SK-N-SH (cell line): ENCODE measurements at regions not wholly inside any gene's neighbourhood (a gene's known extent, or its start where the extent isn't known, plus 50 kb on each side); places are given as distances from the start of the nearest gene placed in this dataset.

Experiments
- CTCF ChIA-PET: fragments of 300-600, 350-600 bp; formaldehyde crosslinking; extraction: SDS; loops from one replicate; lab custom pipeline; 2021; lab: Yijun Ruan, JAX
- POLR2A ChIA-PET: fragments of 350-600 bp; sonication (Branson Sonifier 250); formaldehyde crosslinking; extraction: SDS; loops from one replicate; lab custom pipeline; 2020; ENCODE audit warnings: antibody characterized with exemption, inconsistent platforms; lab: Yijun Ruan, JAX
- DNase-seq: peaks from one replicate; pipeline ENCODE4 v3.0.0; 2012
- H2AFZ ChIP-seq: fragments of 200-600 bp; sonication (generic); 2 replicates; pipeline ENCODE4 v1.8.1; 2016; ENCODE audit warnings: antibody characterized with exemption, mild to moderate bottlenecking, low read depth
- H3F3A ChIP-seq: fragments of 200-600 bp; sonication (generic); replicated peaks from 2 replicates; pipeline ENCODE3; 2016; ENCODE audit warnings: antibody characterized with exemption, mild to moderate bottlenecking; ENCODE audit not compliant: insufficient read depth
- H3K27ac ChIP-seq, 2 experiments: fragments of 200-500 bp in 1 of 2; fragments of 200-600 bp in 1 of 2; sonication (Bioruptor generic) in 1 of 2; sonication (generic), shearing (Covaris generic) in 1 of 2; 2 replicates each; pipeline versions ENCODE4 v1.5.1 to v1.6.1; 2014 to 2016; ENCODE audit warnings: low read depth in 2 of 2, inconsistent platforms in 1 of 2, low read length in 1 of 2, mild to moderate bottlenecking in 1 of 2, mixed read lengths in 1 of 2
- H3K27me3 ChIP-seq: fragments of 200-600 bp; sonication (generic), shearing (Covaris generic); 2 replicates; pipeline ENCODE4 v1.6.1; 2016; ENCODE audit warnings: mixed run types; ENCODE audit not compliant: insufficient read depth
- H3K36me3 ChIP-seq, 2 experiments: fragments of 200-500 bp in 1 of 2; fragments of 200-600 bp in 1 of 2; sonication (Bioruptor generic) in 1 of 2; sonication (generic) in 1 of 2; replicated peaks in 1 of 2; 2 replicates each; pipeline versions ENCODE3 to v1.5.1; 2014 to 2016; ENCODE audit warnings: low read length in 1 of 2, mild to moderate bottlenecking in 1 of 2; ENCODE audit not compliant: insufficient read depth in 2 of 2, control insufficient read depth in 1 of 2
- H3K4me1 ChIP-seq, 2 experiments: fragments of 200-500 bp in 1 of 2; fragments of 200-600 bp in 1 of 2; sonication (Bioruptor generic) in 1 of 2; sonication (generic), shearing (Covaris generic) in 1 of 2; 2 replicates each; pipeline versions ENCODE4 v1.5.1 to v1.6.1; 2014 to 2016; ENCODE audit warnings: low read depth in 1 of 2, low read length in 1 of 2, mixed run types in 1 of 2; ENCODE audit not compliant: insufficient read depth in 2 of 2, control insufficient read depth in 1 of 2
- H3K4me2 ChIP-seq: fragments of 200-600 bp; sonication (generic), shearing (Covaris generic); 2 replicates; pipeline ENCODE4 v1.6.1; 2017; ENCODE audit warnings: mixed run types
- H3K4me3 ChIP-seq, 2 experiments: fragments of 200-500 bp in 1 of 2; fragments of 200-600 bp in 1 of 2; sonication (Bioruptor generic) in 1 of 2; sonication (generic), shearing (Covaris generic) in 1 of 2; 2 replicates each; pipeline versions ENCODE4 v1.5.1 to v1.8.1; 2014 to 2016; ENCODE audit warnings: low read depth in 2 of 2, inconsistent platforms in 1 of 2, low read length in 1 of 2, mild to moderate bottlenecking in 1 of 2, mixed read lengths in 1 of 2, moderate library complexity in 1 of 2
- H3K79me2 ChIP-seq: fragments of 200-600 bp; sonication (generic); 2 replicates; pipeline ENCODE4 v1.8.1; 2017; ENCODE audit warnings: mild to moderate bottlenecking; ENCODE audit not compliant: insufficient read depth
- H3K9ac ChIP-seq: fragments of 200-600 bp; sonication (generic); 2 replicates; pipeline ENCODE4 v1.6.1; 2017; ENCODE audit warnings: mixed run types
- H3K9me2 ChIP-seq: fragments of 200-600 bp; sonication (generic); 2 replicates; pipeline ENCODE4 v1.6.1; 2017; ENCODE audit warnings: mixed run types
- H3K9me3 ChIP-seq: fragments of 200-600 bp; sonication (generic); 2 replicates; pipeline ENCODE4 v1.6.1; 2017; ENCODE audit warnings: mixed run types, mild to moderate bottlenecking, moderate library complexity
- H4K20me1 ChIP-seq: fragments of 200-600 bp; sonication (generic); 2 replicates; pipeline ENCODE4 v1.6.1; 2017; ENCODE audit warnings: mild to moderate bottlenecking, mixed run types; ENCODE audit not compliant: insufficient read depth
- CTCF ChIP-seq: fragments of 200-600 bp; sonication (generic); IDR thresholded peaks from 2 replicates; pipeline ENCODE4 v1.6.1; 2017; ENCODE audit warnings: antibody characterized with exemption, mild to moderate bottlenecking, moderate library complexity
- ELF1 ChIP-seq: IDR thresholded peaks from 2 replicates; pipeline ENCODE4 v1.4.0; 2012
- EP300 ChIP-seq, 2 experiments: IDR thresholded peaks; 2 replicates each; pipeline versions ENCODE4 v1.4.0 to v1.6.1; 2012; ENCODE audit warnings: borderline replicate concordance in 1 of 2, low read depth in 1 of 2, low read length in 1 of 2
- EZH2phosphoT487 ChIP-seq: fragments of 200-600 bp; sonication (generic); IDR thresholded peaks from 2 replicates; pipeline ENCODE4 v1.6.1; 2017; ENCODE audit warnings: low read depth, mixed run types, mild to moderate bottlenecking, antibody characterized with exemption, moderate library complexity, borderline replicate concordance
- FOXJ3 ChIP-seq: sonication (generic); formaldehyde crosslinking; IDR thresholded peaks from 2 replicates; pipeline ENCODE4 v1.5.1; 2020; ENCODE audit warnings: mild to moderate bottlenecking, missing genetic modification reagents
- IRF3 ChIP-seq: fragments of 150-350 bp; IDR thresholded peaks from 2 replicates; pipeline ENCODE4 v1.6.1; 2016; ENCODE audit warnings: mild to moderate bottlenecking, low read depth, low read length
- MAX ChIP-seq: IDR thresholded peaks from 2 replicates; pipeline ENCODE4 v1.4.0; 2012; ENCODE audit warnings: low read depth
- NRF1 ChIP-seq: IDR thresholded peaks from 2 replicates; pipeline ENCODE4 v1.6.1; 2012; ENCODE audit warnings: low read depth, mild to moderate bottlenecking, low read length
- RAD21 ChIP-seq: IDR thresholded peaks from 2 replicates; pipeline ENCODE4 v1.6.1; 2012; ENCODE audit warnings: mild to moderate bottlenecking, low read length
- RCOR1 ChIP-seq: fragments of 150-350 bp; IDR thresholded peaks from 2 replicates; pipeline ENCODE4 v1.6.1; 2017; ENCODE audit warnings: antibody characterized with exemption, low read length
- REST ChIP-seq: IDR thresholded peaks from 2 replicates; pipeline ENCODE4 v1.6.1; 2012; ENCODE audit warnings: mild to moderate bottlenecking, low read depth, low read length, moderate library complexity
- RXRA ChIP-seq: IDR thresholded peaks from 2 replicates; pipeline ENCODE4 v1.4.0; 2012; ENCODE audit warnings: low read depth, mild to moderate bottlenecking, borderline replicate concordance
- TAF1 ChIP-seq: IDR thresholded peaks from 2 replicates; pipeline ENCODE4 v1.6.1; 2012; ENCODE audit warnings: low read depth, mild to moderate bottlenecking, low read length, moderate library complexity, borderline replicate concordance
- TCF12 ChIP-seq: IDR thresholded peaks from 2 replicates; pipeline ENCODE4 v1.4.0; 2012
- TEAD4 ChIP-seq: IDR thresholded peaks from 2 replicates; pipeline ENCODE4 v1.4.0; 2012; ENCODE audit warnings: mild to moderate bottlenecking, borderline replicate concordance; ENCODE audit not compliant: insufficient read depth
- USF1 ChIP-seq: IDR thresholded peaks from 2 replicates; pipeline ENCODE4 v1.4.0; 2012; ENCODE audit warnings: low read depth, borderline replicate concordance
- USF2 ChIP-seq: fragments of 150-350 bp; IDR thresholded peaks from 2 replicates; pipeline ENCODE4 v1.6.1; 2017; ENCODE audit warnings: antibody characterized with exemption, low read length, low read depth, borderline replicate concordance
- WGBS: methylation state at CpG from one replicate; pipeline ENCODE4 v1.1.6; 2017; ENCODE audit warnings: low lambda C conversion rate; 5-methylcytosine and 5-hydroxymethylcytosine counted together

GRCh38 chrX:45868425-45868824 lies 667.7 kb upstream of the DIPK2B start:
- TF ChIP-seq NRF1 (no peak), FOXJ3 (CRISPR knock-in tag) (no peak), REST (no peak), RAD21 (no peak), MAX (no peak), USF2 (no peak), TEAD4 (no peak), CTCF (no peak), EP300 (IDR thresholded peaks at IDR 0.05; ENCODE audit: borderline replicate concordance in 1 of 2, low read depth in 1 of 2, low read length in 1 of 2) (no peak), IRF3 (no peak), ELF1 (no peak), RXRA (no peak), TAF1 (no peak), USF1 (no peak), RCOR1 (no peak), TCF12 (no peak), EZH2phosphoT487 (no peak)
- Histone ChIP-seq H3K4me2 (no peak overlapping the region), H4K20me1 (no peaks in the 10 kb centered on the region), H3K4me1 (no peaks in the 10 kb centered on the region), H3K9me3 (no peaks in the 10 kb centered on the region), H3K4me3 (no peak overlapping the region), H3K9ac (no peak overlapping the region), H3K36me3 (no peaks in the 10 kb centered on the region), H3K79me2 (no peaks in the 10 kb centered on the region), H3K9me2 (no peaks in the 10 kb centered on the region), H3K27ac (no peak overlapping the region), H3F3A (no peaks in the 10 kb centered on the region), H3K27me3 (peaks cover 22% of the 10 kb centered on the region), H2AFZ (no peak overlapping the region)
- ChIA-PET POLR2A (no interaction called here), CTCF (no interaction called here)
- no peak for DNase-seq
- WGBS: 7% methylated on average over 1 of the region's 1 CpG
